DOHH2 (cell line): ENCODE measurements at regions not wholly inside any gene's neighbourhood (a gene's known extent, or its start where the extent isn't known, plus 50 kb on each side); places are given as distances from the start of the nearest gene placed in this dataset.

ENCODE experiments used
- H3F3A ChIP-seq: fragments of 200-600 bp; sonication (generic), shearing (Covaris generic); 2 replicates; pipeline ENCODE4 v1.6.0; 2016; ENCODE audit warnings: antibody characterized with exemption, mild to moderate bottlenecking; ENCODE audit not compliant: control insufficient read depth, insufficient read depth
- H3K27ac ChIP-seq: fragments of 200-600 bp; sonication (generic); 2 replicates; pipeline ENCODE4 v1.5.1; 2014; ENCODE audit warnings: low read depth, mild to moderate bottlenecking, low read length, moderate library complexity
- H3K27me3 ChIP-seq: fragments of 200-600 bp; sonication (generic); 2 replicates; pipeline ENCODE4 v1.6.1; 2014; ENCODE audit warnings: mild to moderate bottlenecking, low read length, mixed read lengths; ENCODE audit not compliant: control insufficient read depth
- H3K36me3 ChIP-seq: fragments of 200-600 bp; sonication (generic); 2 replicates; pipeline ENCODE4 v1.6.1; 2014; ENCODE audit warnings: mild to moderate bottlenecking, low read length, moderate library complexity, mixed read lengths; ENCODE audit not compliant: control insufficient read depth
- H3K4me1 ChIP-seq: fragments of 200-600 bp; sonication (generic); 2 replicates; pipeline ENCODE4 v1.6.1; 2014; ENCODE audit warnings: mild to moderate bottlenecking, low read length, mixed read lengths; ENCODE audit not compliant: control insufficient read depth
- H3K4me2 ChIP-seq: fragments of 200-600 bp; sonication (generic); 2 replicates; pipeline ENCODE4 v1.6.0; 2014; ENCODE audit warnings: mild to moderate bottlenecking, low read length, moderate library complexity
- H3K4me3 ChIP-seq: fragments of 200-600 bp; sonication (generic); 2 replicates; pipeline ENCODE4 v1.5.1; 2014; ENCODE audit warnings: mild to moderate bottlenecking, low read length, mixed read lengths
- H3K79me2 ChIP-seq: fragments of 200-600 bp; sonication (generic); 2 replicates; pipeline ENCODE4 v1.6.1; 2014; ENCODE audit warnings: mild to moderate bottlenecking, low read length, mixed read lengths; ENCODE audit not compliant: control insufficient read depth
- H3K9me2 ChIP-seq: fragments of 200-600 bp; sonication (generic); replicated peaks from 2 replicates; pipeline ENCODE4 v1.6.1; 2014; ENCODE audit warnings: mild to moderate bottlenecking, low read length, mixed read lengths; ENCODE audit not compliant: control insufficient read depth
- H3K9me3 ChIP-seq: fragments of 200-600 bp; sonication (generic); 2 replicates; pipeline ENCODE4 v1.6.1; 2014; ENCODE audit warnings: antibody characterized with exemption, low read length, mixed read lengths; ENCODE audit not compliant: control insufficient read depth, insufficient read depth
- H4K20me1 ChIP-seq: fragments of 200-600 bp; sonication (generic); 2 replicates; pipeline ENCODE4 v1.6.0; 2014; ENCODE audit warnings: low read depth, mild to moderate bottlenecking, antibody characterized with exemption, low read length, moderate library complexity; ENCODE audit not compliant: control insufficient read depth, insufficient read depth
- CTCF ChIP-seq: fragments of 200-600 bp; sonication (generic); IDR thresholded peaks from one replicate; pipeline ENCODE4 v1.5.1; 2014; ENCODE audit warnings: antibody characterized with exemption, mild to moderate bottlenecking, low read depth, low read length; ENCODE audit not compliant: poor library complexity, severe bottlenecking
- EZH2phosphoT487 ChIP-seq: fragments of 200-600 bp; sonication (generic); IDR thresholded peaks from 2 replicates; pipeline ENCODE4 v1.6.1; 2017; ENCODE audit warnings: borderline replicate concordance, mild to moderate bottlenecking, antibody characterized with exemption, low read length, moderate library complexity, mixed read lengths

DNA sequence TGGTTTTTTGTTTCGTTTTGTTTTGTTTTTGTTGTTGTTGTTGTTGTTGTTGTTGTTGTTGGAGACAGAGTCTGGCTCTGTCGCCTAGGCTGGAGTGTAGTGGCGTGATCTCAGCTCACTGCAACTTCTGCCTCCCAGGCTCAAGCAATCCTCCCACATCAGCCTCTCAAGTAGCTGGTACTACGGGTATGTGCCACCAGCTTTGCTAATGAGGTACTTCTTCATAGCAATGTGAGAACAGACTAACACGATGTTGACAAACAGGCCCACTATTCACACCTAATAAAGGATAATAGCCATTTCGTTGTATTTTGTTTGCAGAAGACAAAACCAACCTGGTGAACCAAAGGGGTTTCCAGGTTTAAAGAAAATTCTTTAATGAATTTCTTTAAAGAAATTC, 130.9 kb downstream of the DIRAS2 start:
- H3K4me2 ChIP-seq = no peak overlapping the region
- no peaks in the 10 kb centered on the region for H3K79me2 ChIP-seq
- TF ChIP-seq CTCF = no peak
- no peak for TF ChIP-seq EZH2phosphoT487
- H3K9me3 ChIP-seq = no peaks in the 10 kb centered on the region
- H3K36me3 ChIP-seq = no peaks in the 10 kb centered on the region
- H3K27me3 ChIP-seq = peaks cover 8% of the 10 kb centered on the region; the same call in 1 of the 2 replicates
- H3K4me1 ChIP-seq = no peaks in the 10 kb centered on the region
- no peaks in the 10 kb centered on the region for H4K20me1 ChIP-seq
- no peaks in the 10 kb centered on the region for H3K9me2 ChIP-seq
- H3K4me3 ChIP-seq = no peak overlapping the region
- no peak overlapping the region for H3K27ac ChIP-seq
- H3F3A ChIP-seq = no peaks in the 10 kb centered on the region

DNA sequence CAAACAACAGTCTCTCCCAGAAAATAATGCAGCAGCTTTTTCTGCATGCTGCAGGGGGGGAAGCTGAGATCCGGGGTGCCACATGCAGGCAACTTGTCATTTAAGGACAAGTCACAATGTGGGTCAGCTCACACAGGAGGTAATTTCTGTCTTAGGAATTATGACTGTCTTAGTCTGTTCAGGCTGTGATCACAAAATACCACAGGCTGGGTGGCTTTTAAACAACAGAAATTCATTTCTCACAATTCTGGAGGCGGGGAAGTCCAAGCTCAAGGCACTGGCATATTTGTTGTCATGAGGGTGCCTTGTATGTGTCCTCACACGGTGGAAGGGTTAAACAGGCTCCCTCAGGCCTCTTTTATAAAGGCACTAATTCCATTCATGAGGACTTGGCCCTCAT, 127.7 kb downstream of the DIRAS2 start:
- TF ChIP-seq EZH2phosphoT487 (no peak), CTCF (no peak)
- no peak overlapping the region for H3K4me2 ChIP-seq

DNA sequence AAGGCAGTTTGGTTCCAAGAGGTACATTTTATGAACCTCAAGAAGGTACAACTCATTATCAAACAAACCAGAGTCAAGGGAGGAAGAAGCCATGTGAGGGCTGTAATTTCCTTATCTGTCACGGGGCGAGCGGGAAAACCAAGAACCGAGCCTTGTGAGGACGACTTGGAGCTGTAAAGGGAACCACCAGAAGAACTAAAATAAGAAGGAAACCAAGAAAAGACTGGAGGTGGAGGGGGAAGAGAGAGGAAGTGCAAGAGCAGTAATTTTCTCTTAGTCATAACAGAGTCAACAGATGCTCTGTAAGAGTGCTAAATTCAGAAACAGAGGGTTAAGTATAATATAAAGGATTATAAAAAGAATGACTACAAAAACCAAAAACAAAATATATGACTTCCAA, 127.1 kb downstream of the DIRAS2 start:
- Histone ChIP-seq H4K20me1 (no peaks in the 10 kb centered on the region), H3K36me3 (no peaks in the 10 kb centered on the region), H3K9me2 (no peaks in the 10 kb centered on the region), H3K4me3 (no peak overlapping the region), H3K4me2 (no peak overlapping the region), H3F3A (no peaks in the 10 kb centered on the region), H3K9me3 (no peaks in the 10 kb centered on the region), H3K27me3 (peaks cover 8% of the 10 kb centered on the region; the same call in 1 of the 2 replicates), H3K79me2 (no peaks in the 10 kb centered on the region), H3K27ac (no peak overlapping the region), H3K4me1 (no peaks in the 10 kb centered on the region)
- TF ChIP-seq CTCF (no peak), EZH2phosphoT487 (no peak)

More for the DNA sequence above, 127.7 kb downstream of the DIRAS2 start:
- no peaks in the 10 kb centered on the region for H3K9me2 ChIP-seq
- H4K20me1 ChIP-seq = no peaks in the 10 kb centered on the region
- peaks cover 8% of the 10 kb centered on the region; the same call in 1 of the 2 replicates for H3K27me3 ChIP-seq
- H3F3A ChIP-seq = no peaks in the 10 kb centered on the region
- no peak overlapping the region for H3K4me3 ChIP-seq
- no peaks in the 10 kb centered on the region for H3K9me3 ChIP-seq
- no peaks in the 10 kb centered on the region for H3K36me3 ChIP-seq
- H3K4me1 ChIP-seq = no peaks in the 10 kb centered on the region
- H3K27ac ChIP-seq = no peak overlapping the region
- H3K79me2 ChIP-seq = no peaks in the 10 kb centered on the region

GRCh38 chr9:90517103-90517502, 125.5 kb downstream of the DIRAS2 start:
- no peaks in the 10 kb centered on the region for H3K36me3 ChIP-seq
- no peak overlapping the region for H3K4me2 ChIP-seq
- H3K79me2 ChIP-seq = no peaks in the 10 kb centered on the region
- H4K20me1 ChIP-seq = no peaks in the 10 kb centered on the region
- H3K4me3 ChIP-seq = no peak overlapping the region
- no peaks in the 10 kb centered on the region for H3K4me1 ChIP-seq
- no peak overlapping the region for H3K27ac ChIP-seq
- H3K9me2 ChIP-seq = no peaks in the 10 kb centered on the region
- no peak for TF ChIP-seq EZH2phosphoT487
- no peak for TF ChIP-seq CTCF
- peaks cover 8% of the 10 kb centered on the region; the same call in 1 of the 2 replicates for H3K27me3 ChIP-seq
- no peaks in the 10 kb centered on the region for H3K9me3 ChIP-seq
- no peaks in the 10 kb centered on the region for H3F3A ChIP-seq
